GM18868 (cell line): ENCODE measurements at regions not wholly inside any gene's neighbourhood (a gene's known extent, or its start where the extent isn't known, plus 50 kb on each side); places are given as distances from the start of the nearest gene placed in this dataset.
A peak's percentile ranks its signal among the peaks of the same experiment; 100 is the strongest.
"Not testable (repeated sequence)": the region's sequence is repeated elsewhere in the genome, so short reads cannot be mapped to it uniquely, and the experiment has no call there.

Experiments used
- ATAC-seq: cut with Tn5 transposase; IDR thresholded peaks from one replicate; pipeline ENCODE4 v1.9.1; 2021; ENCODE audit warnings: mild to moderate bottlenecking, moderate library complexity; ENCODE audit not compliant: unreplicated experiment

- ATAC-seq, result peak; percentile 62
Measured at GRCh38 chrY:22692913-22693312, 289.7 kb downstream of the RBMY1J start.

- ATAC-seq, result no peak
Measured at GRCh38 chrY:22727753-22728152, 256.3 kb upstream of the BPY2 start.

- not testable (repeated sequence) for ATAC-seq
Measured at GRCh38 chrY:22731897-22732296, 252.2 kb upstream of the BPY2 start.
